ENCODE measurements at regions not wholly inside any gene's neighbourhood (a gene's known extent, or its start where the extent isn't known, plus 50 kb on each side); places are given as distances from the start of the nearest gene placed in this dataset.

DNA sequence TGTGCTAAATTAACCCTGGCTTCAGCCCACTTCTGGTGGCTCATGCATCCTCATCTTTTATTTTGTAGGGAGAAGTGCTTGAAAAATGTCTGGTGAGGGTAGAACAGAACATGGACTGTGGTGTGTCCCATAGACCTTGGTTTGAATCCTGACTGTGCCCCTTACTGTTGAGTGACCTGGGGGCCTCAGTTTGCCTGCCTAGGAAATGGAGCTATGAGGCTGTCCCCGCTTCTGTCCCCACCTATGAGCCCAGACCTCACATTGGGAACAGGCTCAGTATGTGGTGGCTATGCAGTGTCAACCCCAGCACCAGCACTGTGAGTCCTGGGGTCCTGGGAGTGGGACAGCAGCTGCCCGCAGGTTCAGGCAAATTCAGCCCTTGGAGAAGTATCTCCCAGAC is 186.3 kb upstream of the GSE1 start:
- no peak for TF ChIP-seq POLR2A (IDR thresholded peaks at IDR 0.05)
- TF ChIP-seq, protein P1, sequence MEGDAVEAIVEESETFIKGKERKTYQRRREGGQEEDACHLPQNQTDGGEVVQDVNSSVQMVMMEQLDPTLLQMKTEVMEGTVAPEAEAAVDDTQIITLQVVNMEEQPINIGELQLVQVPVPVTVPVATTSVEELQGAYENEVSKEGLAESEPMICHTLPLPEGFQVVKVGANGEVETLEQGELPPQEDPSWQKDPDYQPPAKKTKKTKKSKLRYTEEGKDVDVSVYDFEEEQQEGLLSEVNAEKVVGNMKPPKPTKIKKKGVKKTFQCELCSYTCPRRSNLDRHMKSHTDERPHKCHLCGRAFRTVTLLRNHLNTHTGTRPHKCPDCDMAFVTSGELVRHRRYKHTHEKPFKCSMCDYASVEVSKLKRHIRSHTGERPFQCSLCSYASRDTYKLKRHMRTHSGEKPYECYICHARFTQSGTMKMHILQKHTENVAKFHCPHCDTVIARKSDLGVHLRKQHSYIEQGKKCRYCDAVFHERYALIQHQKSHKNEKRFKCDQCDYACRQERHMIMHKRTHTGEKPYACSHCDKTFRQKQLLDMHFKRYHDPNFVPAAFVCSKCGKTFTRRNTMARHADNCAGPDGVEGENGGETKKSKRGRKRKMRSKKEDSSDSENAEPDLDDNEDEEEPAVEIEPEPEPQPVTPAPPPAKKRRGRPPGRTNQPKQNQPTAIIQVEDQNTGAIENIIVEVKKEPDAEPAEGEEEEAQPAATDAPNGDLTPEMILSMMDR (IDR thresholded peaks at IDR 0.05): no peak
- TF ChIP-seq EP300 (IDR thresholded peaks at IDR 0.05): no peak
